ENCODE measurements at regions not wholly inside any gene's neighbourhood (a gene's known extent, or its start where the extent isn't known, plus 50 kb on each side); places are given as distances from the start of the nearest gene placed in this dataset.

- Histone ChIP-seq H3K9me3 (peaks cover 0 to 8% (median 0%) of the 10 kb centered on the region in 8 donors), H3K4me3 (no peak overlapping the region), H3K27me3 (replicated peaks in 1 of 7) (no peaks in the 10 kb centered on the region), H3K27ac (no peak overlapping the region), H3K36me3 (no peaks in the 10 kb centered on the region), H3K4me1 (no peaks in the 10 kb centered on the region)
- intact Hi-C loops (cut with DNase I; ENCODE audit: low total_unique reads): no loop called here
- no peak for DNase-seq
- TF ChIP-seq CTCF (IDR thresholded peaks at IDR 0.05 in 8 of 11, conservative IDR thresholded peaks at IDR 0.05 in 3 of 11): no peak
- TF ChIP-seq POLR2A (IDR thresholded peaks at IDR 0.05): no peak
- no peak for TF ChIP-seq POLR2AphosphoS5 (IDR thresholded peaks at IDR 0.05)
These were observed 78.8 kb upstream of the IZUMO3 start for GRCh38 chr9:24624481-24624880.

- H3K4me1 ChIP-seq: no peaks in the 10 kb centered on the region
- TF ChIP-seq POLR2AphosphoS5 (IDR thresholded peaks at IDR 0.05) (no peak), CTCF (IDR thresholded peaks at IDR 0.05 in 8 of 11, conservative IDR thresholded peaks at IDR 0.05 in 3 of 11) (no peak), POLR2A (IDR thresholded peaks at IDR 0.05) (no peak)
- intact Hi-C loops (cut with DNase I; ENCODE audit: low total_unique reads): no loop called here
- peaks cover 0 to 6% (median 0%) of the 10 kb centered on the region in 8 donors for H3K9me3 ChIP-seq
- no peak overlapping the region for H3K4me3 ChIP-seq
- no peaks in the 10 kb centered on the region for H3K27me3 ChIP-seq (replicated peaks in 1 of 7)
- H3K27ac ChIP-seq: no peak overlapping the region
- H3K36me3 ChIP-seq: no peaks in the 10 kb centered on the region
- no peak for DNase-seq
These were observed 75.0 kb upstream of the IZUMO3 start for GRCh38 chr9:24620741-24621140.

GRCh38 chr9:24616863-24617262 is 71.2 kb upstream of the IZUMO3 start:
- no peak overlapping the region for H3K27ac ChIP-seq
- DNase-seq: no peak
- H3K27me3 ChIP-seq (replicated peaks in 1 of 7): no peaks in the 10 kb centered on the region
- intact Hi-C loops (cut with DNase I; ENCODE audit: low total_unique reads): no loop called here
- no peak for TF ChIP-seq CTCF (IDR thresholded peaks at IDR 0.05 in 8 of 11, conservative IDR thresholded peaks at IDR 0.05 in 3 of 11)
- no peak for TF ChIP-seq POLR2AphosphoS5 (IDR thresholded peaks at IDR 0.05)
- no peak for TF ChIP-seq POLR2A (IDR thresholded peaks at IDR 0.05)
- no peaks in the 10 kb centered on the region for H3K36me3 ChIP-seq
- no peak overlapping the region for H3K4me3 ChIP-seq
- WGBS, 5 donors: 64 to 79% (median 77%) methylated on average over 1 of the region's 1 CpG
- H3K9me3 ChIP-seq: peaks cover 0 to 7% (median 0%) of the 10 kb centered on the region in 8 donors
- no peaks in the 10 kb centered on the region for H3K4me1 ChIP-seq

GRCh38 chr9:24614070-24614469 is 68.4 kb upstream of the IZUMO3 start:
- no peaks in the 10 kb centered on the region for H3K36me3 ChIP-seq
- H3K4me3 ChIP-seq: no peak overlapping the region
- 33 to 41% (median 38%) methylated on average over 2 of the region's 2 CpGs for WGBS, 5 donors
- no peak for DNase-seq
- TF ChIP-seq CTCF (IDR thresholded peaks at IDR 0.05 in 8 of 11, conservative IDR thresholded peaks at IDR 0.05 in 3 of 11): no peak
- TF ChIP-seq POLR2A (IDR thresholded peaks at IDR 0.05): no peak
- no peak for TF ChIP-seq POLR2AphosphoS5 (IDR thresholded peaks at IDR 0.05)
- no peaks in the 10 kb centered on the region for H3K27me3 ChIP-seq (replicated peaks in 1 of 7)
- intact Hi-C loops (cut with DNase I; ENCODE audit: low total_unique reads): no loop called here
- no peak overlapping the region for H3K27ac ChIP-seq
- H3K4me1 ChIP-seq: no peaks in the 10 kb centered on the region
- peaks cover 0 to 7% (median 0%) of the 10 kb centered on the region in 8 donors for H3K9me3 ChIP-seq

All from spleen (tissue), 11 donors.